ENCODE measurements at regions not wholly inside any gene's neighbourhood (a gene's known extent, or its start where the extent isn't known, plus 50 kb on each side); places are given as distances from the start of the nearest gene placed in this dataset.

DNA sequence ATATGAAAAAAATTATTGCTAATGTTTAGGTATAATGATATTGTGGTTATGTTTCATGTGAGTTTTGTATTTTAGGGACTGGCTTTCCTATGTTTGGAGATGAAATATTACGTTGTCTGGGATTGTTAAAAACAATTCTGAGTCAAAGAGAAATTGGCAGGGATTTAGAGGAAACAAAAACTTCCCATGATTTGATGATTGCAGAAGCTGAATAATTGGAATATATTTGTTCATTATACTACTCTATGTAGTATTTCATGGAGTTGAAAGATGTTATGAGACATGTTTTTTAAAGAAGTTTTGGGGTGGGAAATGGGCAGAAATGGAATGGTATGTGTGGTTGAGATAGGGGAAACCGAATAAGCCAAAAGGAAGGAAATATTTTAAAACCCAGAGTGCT is 1392.9 kb downstream of the EFNB2 start:
- DNase-seq (ENCODE audit: low read depth): no peak
- no peak for TF ChIP-seq CTCF (conservative IDR thresholded peaks at IDR 0.05; ENCODE audit: control insufficient read depth, insufficient read depth, low read depth, low read length)

DNA sequence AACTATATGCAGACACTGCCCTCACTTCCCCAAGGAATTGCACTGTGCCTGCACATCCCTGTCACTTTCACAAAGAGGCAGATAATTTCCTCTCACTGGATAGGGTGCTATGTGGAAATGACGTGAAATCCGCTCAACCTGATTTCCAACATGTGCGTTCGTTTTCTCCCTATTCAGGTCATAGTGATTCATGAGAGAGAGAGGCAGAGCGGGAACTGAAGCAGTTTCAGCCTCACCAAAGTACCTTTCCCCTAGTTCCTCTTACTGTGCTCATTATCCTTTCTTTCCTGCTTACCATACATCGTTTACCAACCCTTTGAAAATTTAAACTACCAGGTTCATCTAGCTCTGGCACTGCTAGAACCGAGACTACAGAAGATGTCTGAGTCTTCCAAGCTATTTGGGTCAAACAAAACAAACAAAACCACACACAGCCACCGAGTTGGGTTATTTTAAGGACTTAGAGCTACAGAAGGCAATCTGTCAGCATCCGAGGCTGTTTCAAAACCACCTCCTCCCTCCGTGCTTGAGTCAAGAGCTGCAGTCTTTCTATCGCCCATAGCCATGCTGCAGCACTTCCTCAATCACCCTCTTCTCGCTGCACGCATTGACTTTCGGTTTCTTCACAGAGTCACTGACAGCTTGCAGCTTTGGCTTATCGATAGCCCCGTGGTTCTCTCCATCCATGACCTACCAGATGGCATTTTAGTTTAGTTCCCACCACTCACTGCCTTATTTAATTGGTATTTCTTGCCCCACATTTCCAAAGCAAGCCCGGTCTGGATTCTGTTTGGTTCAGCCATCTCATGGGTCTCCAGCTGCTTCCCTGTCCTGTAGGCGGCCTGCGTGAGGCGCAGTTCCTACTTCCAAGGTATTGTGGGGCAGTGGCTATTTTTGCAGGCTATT is 1395.8 kb downstream of the EFNB2 start:
- peak overlapping the region; percentile 59 for H3K4me3 ChIP-seq (ENCODE audit: control insufficient read depth, low read depth, low read length)
- TF ChIP-seq CTCF (conservative IDR thresholded peaks at IDR 0.05; ENCODE audit: control insufficient read depth, insufficient read depth, low read depth, low read length): peak; percentile 43
- peak; percentile 51 for DNase-seq (ENCODE audit: low read depth)

More for the DNA sequence above, 1392.9 kb downstream of the EFNB2 start:
- no peak overlapping the region for H3K4me3 ChIP-seq (ENCODE audit: control insufficient read depth, low read depth, low read length)

DNA sequence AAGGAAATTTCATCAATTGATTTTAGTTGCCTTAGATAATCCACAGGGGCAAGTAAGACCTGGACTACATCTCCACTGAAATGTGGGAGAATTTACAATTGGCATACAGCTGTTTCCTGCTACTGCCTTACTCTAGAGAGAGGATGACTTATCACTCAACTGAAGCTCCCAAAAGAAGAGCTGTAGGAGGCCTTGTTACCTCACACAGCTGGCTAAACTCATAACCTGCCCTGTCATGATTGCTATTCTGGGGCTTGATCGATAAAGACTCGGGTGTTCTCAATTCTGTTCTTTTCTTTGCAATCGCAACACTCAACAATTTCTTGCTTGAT is 1396.4 kb downstream of the EFNB2 start:
- no peak for TF ChIP-seq CTCF (conservative IDR thresholded peaks at IDR 0.05; ENCODE audit: control insufficient read depth, insufficient read depth, low read depth, low read length)
- no peak overlapping the region for H3K4me3 ChIP-seq (ENCODE audit: control insufficient read depth, low read depth, low read length)
- DNase-seq (ENCODE audit: low read depth): no peak

GRCh38 chr13:105135852-105136615 is 1399.4 kb downstream of the EFNB2 start:
- no peak overlapping the region for H3K4me3 ChIP-seq (ENCODE audit: control insufficient read depth, low read depth, low read length)
- no peak for TF ChIP-seq CTCF (conservative IDR thresholded peaks at IDR 0.05; ENCODE audit: control insufficient read depth, insufficient read depth, low read depth, low read length)
- DNase-seq (ENCODE audit: low read depth): no peak

GRCh38 chr13:105127732-105128131 is 1407.7 kb downstream of the EFNB2 start:
- H3K4me3 ChIP-seq (ENCODE audit: control insufficient read depth, low read depth, low read length): no peak overlapping the region
- no peak for TF ChIP-seq CTCF (conservative IDR thresholded peaks at IDR 0.05; ENCODE audit: control insufficient read depth, insufficient read depth, low read depth, low read length)
- DNase-seq (ENCODE audit: low read depth): no peak

- H3K4me3 ChIP-seq (ENCODE audit: control insufficient read depth, low read depth, low read length): no peak overlapping the region
- DNase-seq (ENCODE audit: low read depth): no peak
- no peak for TF ChIP-seq CTCF (conservative IDR thresholded peaks at IDR 0.05; ENCODE audit: control insufficient read depth, insufficient read depth, low read depth, low read length)
Observed at GRCh38 chr13:105121221-105121620, 1414.2 kb downstream of the EFNB2 start.
